BE2C (cell line): ENCODE measurements at regions not wholly inside any gene's neighbourhood (a gene's known extent, or its start where the extent isn't known, plus 50 kb on each side); places are given as distances from the start of the nearest gene placed in this dataset.

Experiments
- DNase-seq: peaks from one replicate; pipeline ENCODE4 v3.0.0-alpha.2; 2020
- H3K27me3 ChIP-seq: fragments of 250-450 bp; sonication (Bioruptor Pico); 2 replicates; pipeline ENCODE4 v1.5.1; 2020; ENCODE audit warnings: mild to moderate bottlenecking
- H3K36me3 ChIP-seq: fragments of 250-450 bp; sonication (Bioruptor Pico); 2 replicates; pipeline ENCODE4 v1.5.1; 2020; ENCODE audit warnings: mild to moderate bottlenecking
- H3K4me1 ChIP-seq: fragments of 250-450 bp; sonication (Bioruptor Pico); 2 replicates; pipeline ENCODE4 v1.5.1; 2020
- H3K4me3 ChIP-seq: 2 replicates; pipeline ENCODE4 v1.5.1; 2011; ENCODE audit warnings: low read depth, low read length
- H3K9me3 ChIP-seq: fragments of 250-450 bp; sonication (Bioruptor Pico); 2 replicates; pipeline ENCODE4 v1.5.1; 2020
- TF ChIP-seq, protein P1 (sequence below): IDR thresholded peaks from 2 replicates; pipeline ENCODE4 v1.5.1; 2012; ENCODE audit warnings: mild to moderate bottlenecking, low read depth, low read length

DNA sequence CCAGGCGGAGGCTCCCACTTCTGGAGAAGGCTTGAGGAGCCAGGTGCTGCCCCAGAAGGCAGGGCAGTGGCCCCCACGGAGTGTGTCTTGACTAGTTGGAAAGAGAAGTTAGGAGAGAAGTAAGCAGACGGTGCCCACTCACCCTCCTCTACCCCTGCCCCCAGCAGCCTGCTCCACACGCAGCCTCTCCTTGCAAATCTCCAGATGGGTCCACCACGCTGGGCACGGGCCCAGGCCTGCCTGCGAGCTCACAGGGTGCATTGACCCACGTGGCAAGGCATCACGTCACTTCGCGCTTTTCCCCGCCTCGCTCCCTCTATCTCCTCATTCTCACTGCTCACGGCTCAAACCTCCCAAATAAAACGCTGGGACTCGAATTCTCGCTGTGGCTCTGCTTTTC lies 71.8 kb upstream of the RAB12 start:
- Histone ChIP-seq H3K36me3 (no peaks in the 10 kb centered on the region), H3K27me3 (no peaks in the 10 kb centered on the region), H3K4me1 (no peaks in the 10 kb centered on the region), H3K9me3 (no peaks in the 10 kb centered on the region), H3K4me3 (no peak overlapping the region)
- TF ChIP-seq, protein P1, sequence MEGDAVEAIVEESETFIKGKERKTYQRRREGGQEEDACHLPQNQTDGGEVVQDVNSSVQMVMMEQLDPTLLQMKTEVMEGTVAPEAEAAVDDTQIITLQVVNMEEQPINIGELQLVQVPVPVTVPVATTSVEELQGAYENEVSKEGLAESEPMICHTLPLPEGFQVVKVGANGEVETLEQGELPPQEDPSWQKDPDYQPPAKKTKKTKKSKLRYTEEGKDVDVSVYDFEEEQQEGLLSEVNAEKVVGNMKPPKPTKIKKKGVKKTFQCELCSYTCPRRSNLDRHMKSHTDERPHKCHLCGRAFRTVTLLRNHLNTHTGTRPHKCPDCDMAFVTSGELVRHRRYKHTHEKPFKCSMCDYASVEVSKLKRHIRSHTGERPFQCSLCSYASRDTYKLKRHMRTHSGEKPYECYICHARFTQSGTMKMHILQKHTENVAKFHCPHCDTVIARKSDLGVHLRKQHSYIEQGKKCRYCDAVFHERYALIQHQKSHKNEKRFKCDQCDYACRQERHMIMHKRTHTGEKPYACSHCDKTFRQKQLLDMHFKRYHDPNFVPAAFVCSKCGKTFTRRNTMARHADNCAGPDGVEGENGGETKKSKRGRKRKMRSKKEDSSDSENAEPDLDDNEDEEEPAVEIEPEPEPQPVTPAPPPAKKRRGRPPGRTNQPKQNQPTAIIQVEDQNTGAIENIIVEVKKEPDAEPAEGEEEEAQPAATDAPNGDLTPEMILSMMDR: no peak
- no peak for DNase-seq

DNA sequence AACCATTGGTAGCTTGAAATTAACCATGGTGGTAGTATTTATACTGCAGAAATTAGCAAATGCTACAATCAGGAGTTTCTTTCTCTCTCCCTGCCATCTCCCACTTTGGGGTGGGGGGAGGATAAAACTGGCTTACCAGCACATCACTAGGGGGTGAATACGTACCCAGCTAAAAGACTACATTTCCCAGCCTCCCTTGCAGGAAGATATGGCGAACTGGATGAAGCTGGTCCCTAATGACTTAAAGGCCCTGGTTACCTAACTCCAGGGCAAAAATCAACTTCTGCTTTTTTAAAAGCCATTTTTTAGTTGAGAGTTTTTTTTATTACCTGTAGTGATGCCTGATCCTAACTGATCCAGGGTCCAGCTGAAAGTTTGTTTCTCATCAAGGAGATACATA lies 70.3 kb upstream of the RAB12 start:
- Histone ChIP-seq H3K36me3 (no peaks in the 10 kb centered on the region), H3K9me3 (no peaks in the 10 kb centered on the region), H3K4me1 (no peaks in the 10 kb centered on the region), H3K4me3 (no peak overlapping the region), H3K27me3 (no peaks in the 10 kb centered on the region)
- TF ChIP-seq, protein P1: no peak
- DNase-seq: no peak

DNA sequence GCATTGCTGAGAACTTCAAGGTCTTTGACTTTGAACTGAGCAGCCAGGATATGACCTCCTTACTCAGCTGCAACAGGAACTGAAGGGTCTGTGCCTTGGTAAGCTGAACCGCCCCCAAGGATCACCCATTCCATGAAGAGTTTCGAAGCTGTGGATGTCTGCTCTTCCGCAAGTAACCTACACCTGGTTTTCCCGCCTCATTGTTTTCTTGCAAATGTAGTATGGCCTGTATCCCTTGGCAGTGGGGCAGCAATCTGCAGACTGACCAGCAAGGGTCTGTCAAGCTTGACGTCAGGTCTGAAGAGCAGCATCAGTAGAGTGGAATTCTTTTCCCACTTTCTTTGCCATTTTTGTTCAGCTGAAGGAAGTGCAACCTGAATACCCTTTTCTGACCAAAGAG lies 62.6 kb upstream of the RAB12 start:
- H3K4me3 ChIP-seq: no peak overlapping the region
- no peaks in the 10 kb centered on the region for H3K27me3 ChIP-seq
- no peaks in the 10 kb centered on the region for H3K36me3 ChIP-seq
- DNase-seq: no peak
- no peaks in the 10 kb centered on the region for H3K9me3 ChIP-seq
- H3K4me1 ChIP-seq: no peaks in the 10 kb centered on the region
- TF ChIP-seq, protein P1: no peak

DNA sequence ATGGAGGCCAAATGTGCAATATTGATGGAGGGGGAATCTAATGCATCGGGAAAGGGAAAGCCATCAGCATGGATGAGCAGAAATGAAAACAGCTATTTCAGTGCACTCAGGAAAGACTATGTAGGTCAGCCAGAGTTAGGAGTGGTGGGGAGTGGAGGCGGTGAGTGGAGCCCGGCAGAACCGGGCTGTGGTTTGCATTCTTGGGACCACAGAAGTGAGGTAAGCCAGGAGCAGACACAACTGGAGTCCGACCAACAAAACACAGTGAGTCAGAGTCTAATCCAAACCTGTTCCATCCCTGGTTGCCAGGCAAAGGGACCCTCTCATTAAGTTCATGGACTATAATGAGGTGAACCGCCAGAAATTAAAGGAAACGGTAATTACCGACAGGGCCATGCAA lies 61.1 kb upstream of the RAB12 start:
- H3K36me3 ChIP-seq: no peaks in the 10 kb centered on the region
- no peaks in the 10 kb centered on the region for H3K27me3 ChIP-seq
- no peak for DNase-seq
- H3K4me3 ChIP-seq: no peak overlapping the region
- no peaks in the 10 kb centered on the region for H3K4me1 ChIP-seq
- TF ChIP-seq, protein P1: no peak
- H3K9me3 ChIP-seq: no peaks in the 10 kb centered on the region

DNA sequence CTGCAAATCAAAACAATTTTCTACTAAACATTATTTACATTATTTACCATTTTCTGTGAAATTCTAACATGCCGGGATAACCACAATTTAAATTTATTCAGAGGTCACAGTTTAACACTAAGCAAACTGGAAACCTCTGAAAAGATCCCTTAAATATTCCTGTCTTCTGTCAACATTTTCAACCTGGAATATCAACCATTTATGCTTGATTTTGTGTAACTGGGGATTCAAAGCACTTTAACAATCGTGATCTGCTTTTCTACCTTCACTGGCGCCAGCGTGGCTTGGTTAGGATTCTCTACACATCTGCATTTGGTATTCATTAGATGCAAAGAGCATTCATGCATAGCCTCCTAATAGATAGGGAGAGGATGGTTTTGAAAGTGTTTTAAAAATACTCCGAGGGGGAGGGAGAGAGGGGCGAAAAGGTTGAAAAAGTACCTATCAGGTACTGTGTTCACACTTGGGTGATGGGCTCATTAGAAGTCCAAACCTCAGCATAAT lies 59.9 kb upstream of the RAB12 start:
- H3K4me3 ChIP-seq: no peak overlapping the region
- no peaks in the 10 kb centered on the region for H3K9me3 ChIP-seq
- TF ChIP-seq, protein P1: no peak
- no peak for DNase-seq
- no peaks in the 10 kb centered on the region for H3K36me3 ChIP-seq
- no peaks in the 10 kb centered on the region for H3K27me3 ChIP-seq
- H3K4me1 ChIP-seq: no peaks in the 10 kb centered on the region

DNA sequence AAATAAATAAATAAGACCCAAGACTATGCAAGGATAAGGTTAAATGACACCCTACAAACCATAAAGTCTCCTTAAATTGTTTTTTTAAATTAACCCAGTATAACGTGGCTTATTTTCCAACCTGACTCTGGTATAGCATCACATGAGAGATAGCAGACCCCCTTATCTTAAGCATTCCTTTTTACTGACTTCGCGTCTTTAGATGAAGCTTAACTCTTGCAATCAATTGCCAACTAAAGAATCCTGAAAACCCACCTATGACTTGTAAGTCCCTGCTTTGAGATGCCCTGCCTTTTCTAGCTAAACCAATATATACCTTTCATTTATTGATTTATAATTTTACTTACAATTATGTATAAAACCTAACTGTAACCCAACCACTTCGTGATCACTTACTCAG lies 57.1 kb upstream of the RAB12 start:
- Histone ChIP-seq H3K36me3 (no peaks in the 10 kb centered on the region), H3K4me3 (no peak overlapping the region), H3K9me3 (no peaks in the 10 kb centered on the region), H3K4me1 (no peaks in the 10 kb centered on the region), H3K27me3 (no peaks in the 10 kb centered on the region)
- no peak for DNase-seq
- TF ChIP-seq, protein P1: no peak
